Hepatocyte (in vitro differentiated cells): ENCODE measurements at regions not wholly inside any gene's neighbourhood (a gene's known extent, or its start where the extent isn't known, plus 50 kb on each side); places are given as distances from the start of the nearest gene placed in this dataset.

Experiments used
- CTCF ChIP-seq: fragments of 200-600 bp; sonication (generic); IDR thresholded peaks from 2 replicates; pipeline ENCODE4 v1.5.1; 2016; ENCODE audit warnings: antibody characterized with exemption, mild to moderate bottlenecking; ENCODE audit not compliant: poor library complexity
- EZH2phosphoT487 ChIP-seq: fragments of 200-600 bp; sonication (generic); IDR thresholded peaks from one replicate; pipeline ENCODE4 v1.6.1; 2018; ENCODE audit warnings: antibody characterized with exemption, mild to moderate bottlenecking, low read depth, moderate library complexity; ENCODE audit not compliant: unreplicated experiment, severe bottlenecking

GRCh38 chr2:117644403-117644802 lies 170.1 kb upstream of the DDX18 start:
- TF ChIP-seq CTCF = no peak
- TF ChIP-seq EZH2phosphoT487 = no peak
